Heart left ventricle (tissue), 13 donors: ENCODE measurements at regions not wholly inside any gene's neighbourhood (a gene's known extent, or its start where the extent isn't known, plus 50 kb on each side); places are given as distances from the start of the nearest gene placed in this dataset.

Experiments
- POLR2A ChIP-seq, 2 donors: fragments of 450-650 bp; IDR thresholded peaks; one replicate each; pipeline ENCODE4 v1.6.1; 2017; ENCODE audit warnings: antibody characterized with exemption in 2 of 2, mild to moderate bottlenecking in 2 of 2, moderate library complexity in 2 of 2
- TF ChIP-seq, protein P1 (sequence below), 12 donors: fragments of 200-600 bp; sonication (generic) in 4 of 12; IDR thresholded peaks; one replicate each; pipeline versions ENCODE4 v1.5.0 to v1.8.0; 2018 to 2022; ENCODE audit warnings: antibody characterized with exemption in 12 of 12, mild to moderate bottlenecking in 5 of 12
- donor health status: ischemic (EF 13 %, LVEDD 7.1; RV severe dilation, severe dysfunction).
- donor health status: DM: no; HTN: yes; CAD: no.
- donor health status: DM: no; HTN: no; CAD: no.
- donor health status: ischemic (EF 25% LVEDD 6.9; RV normal size, moderate dysfunction).
- donor health status: ischemic (EF 25% LVEDD 5.7; RV mildly dilated, moderate dysfunction).
- donor health status: ischemic (EF 35%, LVEDD 5.7; RV mildly dilated, moderate dysfunction).
- donor health status: nonischemic (EF 11% LVEDD 7.7; RV severe dilation, severe dysfunction).
- donor health status: DM: yes; HTN: yes; CAD: no.
- donor health status: PGD.
- donor health status: ischemic (EF 29% LVEDD 5.4; RV normal size, mild dysfunction).
- donor health status: nonischemic (EF 23%, LVEDD 6.1; RV moderate dilation, normal function).

DNA sequence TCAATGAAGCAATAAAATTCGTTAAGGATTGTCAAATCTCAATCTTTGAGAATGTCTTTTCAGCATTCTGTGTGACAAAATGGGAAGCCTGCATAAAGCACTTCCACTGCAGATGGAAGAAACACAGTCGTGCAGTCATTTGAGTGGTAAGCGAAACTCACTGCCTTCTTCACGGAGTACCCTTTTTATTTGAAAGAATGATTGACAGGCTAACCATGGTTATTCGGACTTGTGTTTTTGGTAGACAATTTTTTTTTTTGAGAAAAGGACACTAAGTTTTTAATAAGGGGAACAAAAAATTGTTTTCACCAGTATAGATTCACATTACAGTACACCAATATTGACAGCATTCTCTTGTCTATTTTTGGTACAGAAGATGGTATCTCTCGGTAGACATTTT, 86.9 kb upstream of the MSX1 start:
- TF ChIP-seq, protein P1, sequence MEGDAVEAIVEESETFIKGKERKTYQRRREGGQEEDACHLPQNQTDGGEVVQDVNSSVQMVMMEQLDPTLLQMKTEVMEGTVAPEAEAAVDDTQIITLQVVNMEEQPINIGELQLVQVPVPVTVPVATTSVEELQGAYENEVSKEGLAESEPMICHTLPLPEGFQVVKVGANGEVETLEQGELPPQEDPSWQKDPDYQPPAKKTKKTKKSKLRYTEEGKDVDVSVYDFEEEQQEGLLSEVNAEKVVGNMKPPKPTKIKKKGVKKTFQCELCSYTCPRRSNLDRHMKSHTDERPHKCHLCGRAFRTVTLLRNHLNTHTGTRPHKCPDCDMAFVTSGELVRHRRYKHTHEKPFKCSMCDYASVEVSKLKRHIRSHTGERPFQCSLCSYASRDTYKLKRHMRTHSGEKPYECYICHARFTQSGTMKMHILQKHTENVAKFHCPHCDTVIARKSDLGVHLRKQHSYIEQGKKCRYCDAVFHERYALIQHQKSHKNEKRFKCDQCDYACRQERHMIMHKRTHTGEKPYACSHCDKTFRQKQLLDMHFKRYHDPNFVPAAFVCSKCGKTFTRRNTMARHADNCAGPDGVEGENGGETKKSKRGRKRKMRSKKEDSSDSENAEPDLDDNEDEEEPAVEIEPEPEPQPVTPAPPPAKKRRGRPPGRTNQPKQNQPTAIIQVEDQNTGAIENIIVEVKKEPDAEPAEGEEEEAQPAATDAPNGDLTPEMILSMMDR (IDR thresholded peaks at IDR 0.05) = no peak
- no peak for TF ChIP-seq POLR2A (IDR thresholded peaks at IDR 0.05)
